ENCODE measurements at regions not wholly inside any gene's neighbourhood (a gene's known extent, or its start where the extent isn't known, plus 50 kb on each side); places are given as distances from the start of the nearest gene placed in this dataset.

DNA sequence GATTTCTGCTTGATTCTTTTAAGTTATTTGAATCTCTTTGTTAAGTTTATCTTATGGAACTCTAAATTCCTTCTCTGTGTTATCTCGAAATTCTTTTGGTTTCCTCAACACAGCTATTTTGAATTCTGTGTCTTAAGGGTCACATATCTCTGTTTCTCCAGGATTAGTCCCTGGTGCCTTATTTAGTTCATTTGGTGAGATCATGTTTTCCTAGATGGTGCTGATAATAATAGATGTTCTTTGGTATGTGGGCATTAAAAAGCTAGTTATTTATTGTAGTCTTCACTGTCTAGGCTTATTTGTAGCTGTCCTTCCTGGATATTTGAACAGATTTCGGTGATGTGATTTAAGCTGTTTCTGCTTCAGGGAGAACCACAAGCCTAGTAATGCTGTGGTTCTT lies 615.6 kb upstream of the NECTIN3 start:
- TF ChIP-seq GATA2 (IDR thresholded peaks at IDR 0.05; ENCODE audit: low read depth, low read length): no peak
- TF ChIP-seq GATA3 (IDR thresholded peaks at IDR 0.05; ENCODE audit: low read depth, low read length): no peak

All from SH-SY5Y (cell line).